Breast epithelium (tissue), 4 donors: ENCODE measurements at regions not wholly inside any gene's neighbourhood (a gene's known extent, or its start where the extent isn't known, plus 50 kb on each side); places are given as distances from the start of the nearest gene placed in this dataset.

Source experiments
- DNase-seq, 2 donors: peaks; one replicate each; pipeline ENCODE4 v3.0.0-alpha.2; 2019; ENCODE audit warnings: low spot score in 2 of 2
- H3K27ac ChIP-seq, 2 donors: fragments of 200-600 bp; sonication (generic) in 1 of 2; one replicate each; pipeline ENCODE4 v1.5.1; 2016 to 2019; ENCODE audit warnings: mild to moderate bottlenecking in 1 of 2
- H3K27me3 ChIP-seq, 2 donors: fragments of 200-600 bp; sonication (generic) in 1 of 2; one replicate each; pipeline versions ENCODE4 v1.5.1 to v1.6.0; 2017 to 2019; ENCODE audit warnings: control low read depth in 1 of 2, mild to moderate bottlenecking in 1 of 2
- H3K36me3 ChIP-seq: fragments of 200-600 bp; one replicate; pipeline ENCODE4 v1.5.1; 2019
- H3K4me1 ChIP-seq, 2 donors: fragments of 200-600 bp; sonication (generic); one replicate each; pipeline ENCODE4 v1.5.1; 2016 to 2019; ENCODE audit warnings: control low read depth in 1 of 2
- H3K4me3 ChIP-seq, 3 donors: fragments of 200-600 bp; sonication (generic); 1 replicate in 2 of 3; 2 replicates in 1 of 3; pipeline ENCODE4 v1.5.1; 2016 to 2019; ENCODE audit warnings: mild to moderate bottlenecking in 3 of 3, moderate library complexity in 2 of 3
- H3K9me3 ChIP-seq, 2 donors: fragments of 200-600 bp; sonication (generic) in 1 of 2; one replicate each; pipeline ENCODE4 v1.5.1; 2016 to 2019; ENCODE audit warnings: control low read depth in 1 of 2
- CTCF ChIP-seq, 3 donors: fragments of 450-650 bp; IDR thresholded peaks; one replicate each; pipeline ENCODE4 v1.5.1; 2016 to 2017; ENCODE audit warnings: antibody characterized with exemption in 3 of 3, mild to moderate bottlenecking in 3 of 3, moderate library complexity in 3 of 3
- POLR2A ChIP-seq: fragments of 450-650 bp; IDR thresholded peaks from one replicate; pipeline ENCODE4 v1.6.1; 2016; ENCODE audit warnings: antibody characterized with exemption, mild to moderate bottlenecking, moderate library complexity
- POLR2AphosphoS5 ChIP-seq, 3 donors: sonication (generic); formaldehyde crosslinking; IDR thresholded peaks; one replicate each; pipeline ENCODE4 v1.6.1; 2017; ENCODE audit warnings: antibody characterized with exemption in 3 of 3
- intact Hi-C: fragments of 100-400 bp; cut with DNase I; formaldehyde crosslinking; loops from one replicate; pipeline ENCODE4 v1.15.1; 2023; ENCODE audit warnings: low total_unique reads

DNA sequence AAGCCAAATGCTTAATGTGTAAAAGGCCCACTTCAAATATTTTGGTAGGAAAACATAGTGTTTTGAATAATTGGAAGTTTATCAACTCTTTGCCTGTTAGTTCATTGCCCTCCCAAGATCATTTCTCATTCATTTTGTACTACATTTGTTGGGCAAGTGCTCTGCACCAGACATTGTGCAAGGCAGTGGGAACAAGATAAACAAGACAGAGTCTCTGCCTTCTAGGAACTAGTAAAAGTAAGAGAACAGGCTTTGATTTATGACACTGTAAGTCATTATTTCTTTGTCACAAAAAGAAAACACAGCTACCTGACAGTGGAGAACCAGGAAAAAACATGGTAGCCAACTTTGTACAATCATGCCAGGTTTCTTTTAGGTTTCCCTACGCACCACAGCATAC, 63.7 kb upstream of the PAM start:
- DNase-seq, result no peak
- Histone ChIP-seq H3K27me3 (no peaks in the 10 kb centered on the region), H3K36me3 (no peaks in the 10 kb centered on the region), H3K9me3 (no peaks in the 10 kb centered on the region), H3K4me3 (no peak overlapping the region), H3K27ac (no peak overlapping the region), H3K4me1 (no peaks in the 10 kb centered on the region)
- intact Hi-C loops, result no loop called here
- TF ChIP-seq POLR2AphosphoS5 (IDR thresholded peaks at IDR 0.05) (no peak), POLR2A (no peak), CTCF (IDR thresholded peaks at IDR 0.05) (no peak)

DNA sequence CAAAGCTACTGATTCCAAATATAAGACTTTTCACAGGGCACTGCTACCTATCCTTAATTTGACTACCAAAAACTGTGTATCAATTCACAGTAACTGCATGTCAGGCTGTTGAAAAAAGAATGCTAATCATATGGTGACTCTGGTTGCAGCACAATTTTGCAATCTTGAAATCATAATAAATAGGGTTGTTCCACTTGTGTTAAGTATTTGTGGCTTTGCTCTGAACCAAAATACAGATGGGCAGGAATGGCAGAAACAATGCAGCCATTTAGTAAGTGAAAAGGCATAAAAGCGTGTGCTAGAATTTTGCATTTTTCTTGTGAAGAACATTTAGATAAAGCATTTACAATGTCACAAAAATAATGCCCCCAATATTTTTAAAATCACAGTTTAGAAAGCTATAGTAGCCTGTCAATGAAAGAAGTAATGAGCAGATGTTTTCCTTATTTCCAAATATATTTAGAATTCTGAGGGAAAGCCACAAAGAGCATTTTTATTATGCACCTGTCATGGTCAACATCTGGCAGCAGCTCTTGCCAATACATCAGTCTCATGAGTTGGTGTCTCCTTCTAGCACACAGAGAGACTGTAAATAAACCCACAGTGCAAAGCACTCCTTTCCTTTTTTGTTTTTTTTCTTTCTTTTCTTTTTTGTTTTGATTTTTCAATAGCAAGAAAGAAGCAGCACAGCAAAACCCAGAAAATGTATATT, 54.8 kb upstream of the PAM start:
- Histone ChIP-seq H3K27me3 (no peaks in the 10 kb centered on the region), H3K4me3 (no peak overlapping the region), H3K4me1 (no peaks in the 10 kb centered on the region), H3K9me3 (no peaks in the 10 kb centered on the region), H3K27ac (no peak overlapping the region), H3K36me3 (no peaks in the 10 kb centered on the region)
- DNase-seq, result no peak
- TF ChIP-seq POLR2AphosphoS5 (IDR thresholded peaks at IDR 0.05) (no peak), CTCF (IDR thresholded peaks at IDR 0.05) (no peak), POLR2A (no peak)
- intact Hi-C loops, result no loop called here

DNA sequence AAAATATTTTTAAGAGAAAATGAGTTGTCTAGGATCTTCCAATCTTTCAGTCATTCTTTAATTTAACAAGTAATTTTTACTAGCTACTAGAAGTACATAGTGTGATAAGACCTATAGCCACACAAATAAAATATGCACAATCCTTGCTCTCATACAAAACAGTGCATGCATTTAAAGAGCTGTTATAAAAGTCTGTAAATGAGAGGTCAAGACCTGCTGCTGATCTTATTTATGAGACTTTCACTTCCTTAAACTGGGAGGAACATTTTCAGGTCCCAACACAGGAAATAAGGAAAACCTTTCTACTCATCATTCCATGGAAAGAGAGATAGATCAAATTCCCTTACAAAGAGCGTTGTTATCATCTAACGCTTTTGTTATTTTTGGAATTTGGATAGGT, 54.2 kb upstream of the PAM start:
- Histone ChIP-seq H3K27me3 (no peaks in the 10 kb centered on the region), H3K4me3 (no peak overlapping the region), H3K9me3 (no peaks in the 10 kb centered on the region), H3K36me3 (no peaks in the 10 kb centered on the region), H3K4me1 (no peaks in the 10 kb centered on the region), H3K27ac (no peak overlapping the region)
- intact Hi-C loops, result no loop called here
- DNase-seq, result no peak
- TF ChIP-seq POLR2AphosphoS5 (IDR thresholded peaks at IDR 0.05) (no peak), CTCF (IDR thresholded peaks at IDR 0.05) (no peak), POLR2A (no peak)

DNA sequence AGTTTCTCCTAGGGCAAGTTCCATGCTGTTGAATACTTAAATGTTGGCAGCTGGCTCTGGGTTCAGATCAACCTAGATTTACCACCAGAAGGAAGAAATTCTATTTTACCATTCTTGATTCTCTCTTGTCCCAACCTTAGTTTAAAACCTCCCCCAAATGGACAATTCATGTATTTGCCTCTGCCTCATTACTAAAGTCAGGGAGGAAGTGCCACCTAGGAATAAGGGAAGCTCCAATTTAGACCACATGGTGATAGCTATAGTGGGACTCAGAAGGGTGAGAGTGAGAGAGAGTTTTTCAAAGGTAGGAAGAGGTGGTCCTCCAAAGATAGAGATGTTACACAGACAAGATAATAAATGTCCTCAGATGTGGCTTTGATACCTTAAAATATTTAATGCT, 53.4 kb upstream of the PAM start:
- Histone ChIP-seq H3K36me3 (no peaks in the 10 kb centered on the region), H3K9me3 (no peaks in the 10 kb centered on the region), H3K4me1 (no peaks in the 10 kb centered on the region), H3K27me3 (no peaks in the 10 kb centered on the region), H3K4me3 (no peak overlapping the region), H3K27ac (no peak overlapping the region)
- intact Hi-C loops, result no loop called here
- no peak for DNase-seq
- TF ChIP-seq POLR2A (no peak), POLR2AphosphoS5 (IDR thresholded peaks at IDR 0.05) (no peak), CTCF (IDR thresholded peaks at IDR 0.05) (no peak)
